ENCODE measurements at regions not wholly inside any gene's neighbourhood (a gene's known extent, or its start where the extent isn't known, plus 50 kb on each side); places are given as distances from the start of the nearest gene placed in this dataset.

GRCh38 chr2:33925311-33925710, 326.2 kb upstream of the FAM98A start:
- TF ChIP-seq CTCF (conservative IDR thresholded peaks at IDR 0.05; ENCODE audit: low read length) (no peak), EZH2phosphoT487 (IDR thresholded peaks at IDR 0.05; ENCODE audit: borderline replicate concordance) (no peak)
